Transverse colon (tissue), 4 donors: ENCODE measurements at regions not wholly inside any gene's neighbourhood (a gene's known extent, or its start where the extent isn't known, plus 50 kb on each side); places are given as distances from the start of the nearest gene placed in this dataset.

Experiments used
- DNase-seq: peaks from one replicate; pipeline ENCODE4 v3.0.0-alpha.2; 2019
- H3K27ac ChIP-seq, 4 donors: fragments of 200-600 bp; sonication (generic); 2 replicates each; pipeline ENCODE4 v1.5.1; 2016 to 2018; ENCODE audit warnings: inconsistent platforms in 4 of 4
- H3K27me3 ChIP-seq: fragments of 200-600 bp; sonication (generic); 2 replicates; pipeline ENCODE4 v1.5.1; 2017; ENCODE audit warnings: inconsistent platforms
- H3K36me3 ChIP-seq, 4 donors: fragments of 200-600 bp; sonication (generic); 2 replicates each; pipeline ENCODE4 v1.5.1; 2017 to 2019; ENCODE audit warnings: inconsistent platforms in 4 of 4
- H3K4me1 ChIP-seq, 4 donors: fragments of 200-600 bp; sonication (generic); 2 replicates each; pipeline ENCODE4 v1.5.1; 2017 to 2020; ENCODE audit warnings: inconsistent platforms in 4 of 4
- H3K4me3 ChIP-seq, 4 donors: fragments of 200-600 bp; sonication (generic); 1 replicate in 1 of 4; 2 replicates in 3 of 4; pipeline versions ENCODE4 v1.5.1 to v1.6.1; 2017 to 2019; ENCODE audit warnings: inconsistent platforms in 4 of 4
- H3K9me3 ChIP-seq, 2 donors: fragments of 200-600 bp; sonication (generic); 2 replicates each; pipeline ENCODE4 v1.5.1; 2017 to 2019; ENCODE audit warnings: inconsistent platforms in 2 of 2
- CTCF ChIP-seq, 5 experiments: fragments of 200-600 bp in 3 of 5; fragments of 450-650 bp in 2 of 5; sonication (generic) in 3 of 5; IDR thresholded peaks; 1 replicate in 2 of 5; 2 replicates in 3 of 5; pipeline ENCODE4 v1.5.1; 2016 to 2017; ENCODE audit warnings: antibody characterized with exemption in 5 of 5, inconsistent platforms in 3 of 5, mild to moderate bottlenecking in 2 of 5, moderate library complexity in 1 of 5
- EP300 ChIP-seq: sonication (generic); formaldehyde crosslinking; IDR thresholded peaks from one replicate; pipeline ENCODE4 v1.6.1; 2017; ENCODE audit warnings: antibody characterized with exemption, low read depth
- POLR2A ChIP-seq: fragments of 450-650 bp; IDR thresholded peaks from one replicate; pipeline ENCODE4 v1.6.1; 2016; ENCODE audit warnings: antibody characterized with exemption, mild to moderate bottlenecking, moderate library complexity
- POLR2AphosphoS5 ChIP-seq, 3 donors: sonication (generic); formaldehyde crosslinking; IDR thresholded peaks; one replicate each; pipeline ENCODE4 v1.6.1; 2016; ENCODE audit warnings: antibody characterized with exemption in 3 of 3
- WGBS, 2 donors: methylation state at CpG; one replicate each; pipeline ENCODE4 v1.1.5; 2018; ENCODE audit warnings: low coverage in 1 of 2; 5-methylcytosine and 5-hydroxymethylcytosine counted together
- in situ Hi-C, 4 donors: fragments of 200-750 bp; cut with MboI; loops; one replicate each; pipeline versions ENCODE4 v1.15.0 to v1.15.1; 2017; ENCODE audit warnings: low sequenced_read_pairs in 3 of 4, low pct_ligation_motif_present in 1 of 4, low pct_unique_long_range_greater_than_20kb in 1 of 4
- intact Hi-C: fragments of 100-400 bp; cut with DNase I; formaldehyde crosslinking; loops from one replicate; pipeline ENCODE4 v1.15.1; 2023; ENCODE audit warnings: low total_unique reads

DNA sequence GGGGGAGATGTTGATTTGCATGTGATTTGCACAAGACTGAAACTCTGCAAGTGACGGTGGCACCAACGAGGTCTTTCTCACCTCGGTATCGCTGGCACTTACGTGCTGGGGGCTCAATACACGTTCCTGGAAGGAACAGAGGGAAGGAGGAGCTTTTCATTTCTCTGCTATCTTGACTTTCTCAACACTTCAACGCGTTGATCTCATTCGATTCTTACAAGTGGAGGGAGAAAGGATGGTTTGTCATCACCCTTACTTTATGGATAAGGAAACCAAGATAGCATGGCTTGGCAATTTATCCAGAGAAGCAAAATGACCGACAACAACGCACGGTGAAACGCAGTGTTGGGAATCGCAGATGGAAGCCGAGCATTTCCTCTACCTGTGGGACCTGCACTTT is 87.3 kb upstream of the RFLNA start:
- no peak for DNase-seq
- intact Hi-C loops (no loop called here), in situ Hi-C loops (no loop called here)
- Histone ChIP-seq H3K9me3 (peaks cover 0 to 4% of the 10 kb centered on the region in 2 donors), H3K27me3 (no peaks in the 10 kb centered on the region), H3K4me1 (no peaks in the 10 kb centered on the region), H3K27ac (no peak overlapping the region), H3K4me3 (no peak overlapping the region), H3K36me3 (no peaks in the 10 kb centered on the region)
- WGBS, 2 donors: 86 to 89% methylated on average over 7 to 15 of the region's 15 CpGs
- TF ChIP-seq POLR2A (no peak), POLR2AphosphoS5 (IDR thresholded peaks at IDR 0.05) (no peak), CTCF (IDR thresholded peaks at IDR 0.05) (no peak), EP300 (no peak)

DNA sequence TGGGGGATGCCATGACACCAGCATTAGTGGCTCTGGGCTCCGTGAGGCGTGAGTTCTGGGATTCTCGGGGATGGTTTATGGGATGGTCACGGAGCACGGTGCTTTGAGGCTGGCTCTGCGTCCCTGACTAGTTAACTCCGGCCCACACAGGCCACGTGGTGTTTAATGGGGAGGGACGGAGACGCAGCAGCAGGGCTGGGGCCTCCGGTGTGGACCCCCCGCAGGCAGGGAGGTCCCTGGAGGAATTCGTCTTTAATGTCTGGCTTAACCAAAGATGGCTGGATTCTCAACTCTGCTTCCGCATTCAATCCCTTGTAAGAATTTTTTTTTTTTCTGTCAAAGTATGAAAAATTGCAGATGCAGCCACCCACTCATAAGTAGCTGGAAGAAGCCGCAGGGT is 86.4 kb upstream of the RFLNA start:
- Histone ChIP-seq H3K4me1 (no peaks in the 10 kb centered on the region), H3K27me3 (no peaks in the 10 kb centered on the region), H3K4me3 (no peak overlapping the region), H3K36me3 (no peaks in the 10 kb centered on the region), H3K27ac (no peak overlapping the region), H3K9me3 (peaks cover 0 to 4% of the 10 kb centered on the region in 2 donors)
- no peak for TF ChIP-seq CTCF (IDR thresholded peaks at IDR 0.05)
- no peak for TF ChIP-seq EP300
- no peak for TF ChIP-seq POLR2A
- TF ChIP-seq POLR2AphosphoS5 (IDR thresholded peaks at IDR 0.05): no peak
- DNase-seq: no peak
- in situ Hi-C loops: no loop called here
- WGBS, 2 donors: 53 to 82% methylated on average over 9 to 15 of the region's 15 CpGs
- intact Hi-C loops: no loop called here

- 93 to 94% methylated on average over 4 of the region's 4 CpGs for WGBS, 2 donors
- TF ChIP-seq CTCF (IDR thresholded peaks at IDR 0.05): no peak
- no peak for TF ChIP-seq POLR2AphosphoS5 (IDR thresholded peaks at IDR 0.05)
- no peak for TF ChIP-seq POLR2A
- TF ChIP-seq EP300: no peak
- Histone ChIP-seq H3K27me3 (peaks cover 19% of the 10 kb centered on the region), H3K4me3 (no peak overlapping the region), H3K9me3 (peaks cover 0 to 5% of the 10 kb centered on the region in 2 donors), H3K36me3 (no peaks in the 10 kb centered on the region), H3K4me1 (no peaks in the 10 kb centered on the region), H3K27ac (no peak overlapping the region)
- no peak for DNase-seq
- in situ Hi-C loops (no loop called here), intact Hi-C loops (no loop called here)
Measured at GRCh38 chr12:124210991-124211577, 83.8 kb upstream of the RFLNA start.

DNA sequence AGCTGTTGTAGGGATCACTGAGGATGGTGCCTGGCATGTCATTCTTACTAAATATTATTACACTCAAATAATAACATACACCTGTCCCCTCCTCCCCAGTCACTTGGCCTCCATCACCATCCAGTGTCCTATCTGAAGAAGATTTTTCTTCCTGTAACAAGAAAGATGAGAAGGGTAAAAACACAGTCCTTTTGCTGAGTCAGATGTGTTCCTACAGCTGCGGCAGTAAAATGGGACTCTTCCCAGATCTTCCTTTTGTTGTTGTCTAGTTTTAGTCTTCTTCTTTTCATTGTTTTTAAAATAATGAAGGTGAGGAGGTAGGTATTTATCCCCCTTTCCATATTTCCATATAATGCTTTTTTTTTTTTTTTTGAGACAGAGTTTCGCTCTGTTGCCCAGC is 83.1 kb upstream of the RFLNA start:
- intact Hi-C loops: no loop called here
- no peak overlapping the region for H3K4me3 ChIP-seq
- H3K27ac ChIP-seq: no peak overlapping the region
- DNase-seq: no peak
- in situ Hi-C loops: no loop called here
- H3K4me1 ChIP-seq: no peaks in the 10 kb centered on the region
- 96 to 97% methylated on average over 2 of the region's 2 CpGs for WGBS, 2 donors
- no peaks in the 10 kb centered on the region for H3K36me3 ChIP-seq
- no peak for TF ChIP-seq POLR2AphosphoS5 (IDR thresholded peaks at IDR 0.05)
- no peak for TF ChIP-seq POLR2A
- TF ChIP-seq CTCF (IDR thresholded peaks at IDR 0.05): no peak
- peaks cover 0 to 5% of the 10 kb centered on the region in 2 donors for H3K9me3 ChIP-seq
- H3K27me3 ChIP-seq: peaks cover 24% of the 10 kb centered on the region
